B cell (primary cell): ENCODE measurements at regions not wholly inside any gene's neighbourhood (a gene's known extent, or its start where the extent isn't known, plus 50 kb on each side); places are given as distances from the start of the nearest gene placed in this dataset.

Experiments used
- EZH2 ChIP-seq: IDR thresholded peaks from 2 replicates; pipeline ENCODE4 v1.6.1; 2012; ENCODE audit warnings: borderline replicate concordance, low read depth, mild to moderate bottlenecking, moderate library complexity, low read length; ENCODE audit not compliant: insufficient read depth, poor library complexity, severe bottlenecking
- TF ChIP-seq, protein P1 (sequence below): fragments of 200-600 bp; IDR thresholded peaks from one replicate; pipeline ENCODE4 v1.8.0; 2022; ENCODE audit warnings: antibody characterized with exemption, mild to moderate bottlenecking

DNA sequence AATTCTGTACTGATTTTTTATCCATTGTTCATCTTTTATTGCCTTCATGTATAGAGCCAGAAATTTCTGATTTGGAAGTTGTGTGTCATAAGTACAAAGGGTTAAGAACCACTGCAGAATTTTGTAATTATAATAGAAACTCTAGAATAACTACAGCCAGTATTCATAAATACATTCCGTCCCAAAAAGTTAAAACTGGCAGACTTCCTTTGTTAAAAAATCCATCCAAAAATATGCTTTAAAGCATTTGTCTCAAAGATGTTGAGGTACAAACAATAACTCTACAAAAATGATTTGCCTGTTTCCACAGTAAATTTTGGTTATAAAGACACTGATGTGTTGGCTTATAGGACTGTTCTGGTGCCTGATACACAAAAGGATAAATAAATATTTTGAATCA is 436.6 kb downstream of the DTWD2 start:
- TF ChIP-seq, protein P1, sequence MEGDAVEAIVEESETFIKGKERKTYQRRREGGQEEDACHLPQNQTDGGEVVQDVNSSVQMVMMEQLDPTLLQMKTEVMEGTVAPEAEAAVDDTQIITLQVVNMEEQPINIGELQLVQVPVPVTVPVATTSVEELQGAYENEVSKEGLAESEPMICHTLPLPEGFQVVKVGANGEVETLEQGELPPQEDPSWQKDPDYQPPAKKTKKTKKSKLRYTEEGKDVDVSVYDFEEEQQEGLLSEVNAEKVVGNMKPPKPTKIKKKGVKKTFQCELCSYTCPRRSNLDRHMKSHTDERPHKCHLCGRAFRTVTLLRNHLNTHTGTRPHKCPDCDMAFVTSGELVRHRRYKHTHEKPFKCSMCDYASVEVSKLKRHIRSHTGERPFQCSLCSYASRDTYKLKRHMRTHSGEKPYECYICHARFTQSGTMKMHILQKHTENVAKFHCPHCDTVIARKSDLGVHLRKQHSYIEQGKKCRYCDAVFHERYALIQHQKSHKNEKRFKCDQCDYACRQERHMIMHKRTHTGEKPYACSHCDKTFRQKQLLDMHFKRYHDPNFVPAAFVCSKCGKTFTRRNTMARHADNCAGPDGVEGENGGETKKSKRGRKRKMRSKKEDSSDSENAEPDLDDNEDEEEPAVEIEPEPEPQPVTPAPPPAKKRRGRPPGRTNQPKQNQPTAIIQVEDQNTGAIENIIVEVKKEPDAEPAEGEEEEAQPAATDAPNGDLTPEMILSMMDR: no peak
- no peak for TF ChIP-seq EZH2
